Small intestine (tissue), 7 donors: ENCODE measurements at regions not wholly inside any gene's neighbourhood (a gene's known extent, or its start where the extent isn't known, plus 50 kb on each side); places are given as distances from the start of the nearest gene placed in this dataset.
"Not testable (repeated sequence)": the region's sequence is repeated elsewhere in the genome, so short reads cannot be mapped to it uniquely, and the experiment has no call there.

Experiments
- DNase-seq, 2 donors: peaks; one replicate each; pipeline versions ENCODE4 v3.0.0 to v3.0.0-alpha.2; 2013
- FAIRE-seq: peaks from 2 replicates; lab custom pipeline; 2012; peaks lifted over from hg19 to GRCh38; lab: Jason Lieb, UNC
- H3K27ac ChIP-seq, 3 donors: one replicate each; pipeline ENCODE4 v1.5.1; 2013; ENCODE audit warnings: low read length in 2 of 3, mild to moderate bottlenecking in 2 of 3, control low read depth in 1 of 3, inconsistent platforms in 1 of 3, low read depth in 1 of 3, moderate library complexity in 1 of 3
- H3K27me3 ChIP-seq, 3 donors: one replicate each; pipeline ENCODE4 v1.6.1; 2013; ENCODE audit warnings: low read length in 3 of 3, inconsistent platforms in 1 of 3; ENCODE audit not compliant: control insufficient read depth in 3 of 3, insufficient read depth in 3 of 3
- H3K36me3 ChIP-seq, 3 donors: one replicate each; pipeline ENCODE4 v1.6.1; 2013; ENCODE audit warnings: low read length in 3 of 3, inconsistent platforms in 1 of 3, low read depth in 1 of 3, mild to moderate bottlenecking in 1 of 3, moderate library complexity in 1 of 3; ENCODE audit not compliant: control insufficient read depth in 3 of 3, insufficient read depth in 2 of 3
- H3K4me1 ChIP-seq, 3 donors: one replicate each; pipeline ENCODE4 v1.6.1; 2013; ENCODE audit warnings: low read length in 2 of 3, inconsistent platforms in 1 of 3, low read depth in 1 of 3, mild to moderate bottlenecking in 1 of 3, moderate library complexity in 1 of 3; ENCODE audit not compliant: control insufficient read depth in 3 of 3, insufficient read depth in 2 of 3
- H3K4me3 ChIP-seq, 3 donors: one replicate each; pipeline ENCODE4 v1.5.1; 2013; ENCODE audit warnings: low read length in 3 of 3, control low read depth in 1 of 3, inconsistent platforms in 1 of 3, low read depth in 1 of 3, mild to moderate bottlenecking in 1 of 3, moderate library complexity in 1 of 3
- H3K9me3 ChIP-seq, 2 donors: one replicate each; pipeline ENCODE4 v1.6.1; 2013; ENCODE audit warnings: low read depth in 1 of 2, low read length in 1 of 2; ENCODE audit not compliant: control insufficient read depth in 2 of 2, insufficient read depth in 1 of 2
- WGBS, 3 donors: extraction: QIAGEN DNeasy Blood & Tissue Kit; methylation state at CpG; one replicate each; pipeline ENCODE4 v1.1.7; 2013; 5-methylcytosine and 5-hydroxymethylcytosine counted together
- donor health status: healthy with polysubstance abuse.
- donor health status: control.
- donor health status: control.
- donor health status: Bipolar disorder and iron deficiency.
- donor health status: healthy.

DNA sequence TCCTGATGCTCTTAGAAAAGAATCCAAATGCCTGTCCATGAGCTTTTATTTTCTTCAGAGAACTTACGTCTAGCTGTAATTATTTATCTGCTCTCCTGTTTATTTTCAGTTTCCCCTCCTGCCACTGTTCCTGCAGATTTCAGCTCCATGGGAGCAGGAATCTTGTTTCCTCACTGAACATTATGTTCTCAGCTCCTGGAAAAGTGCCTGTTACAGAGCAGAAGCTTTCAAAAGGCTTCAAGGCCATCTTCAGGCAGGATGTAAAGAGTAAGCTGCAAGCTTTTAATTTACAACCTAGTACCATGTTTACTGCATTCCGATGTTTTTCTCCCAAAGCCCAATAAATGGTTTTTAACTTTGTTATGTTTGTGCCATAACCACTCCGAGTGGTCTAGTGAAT is 98.4 kb upstream of the BTG1 start:
- DNase-seq = peak in 1 of 2 donors; percentile 20
- H3K36me3 ChIP-seq = no peaks in the 10 kb centered on the region
- WGBS, 3 donors = 55 to 69% (median 64%) methylated on average over 3 of the region's 3 CpGs
- no peak overlapping the region for H3K4me3 ChIP-seq
- no peak overlapping the region for H3K27ac ChIP-seq
- no peaks in the 10 kb centered on the region for H3K4me1 ChIP-seq
- H3K27me3 ChIP-seq = no peaks in the 10 kb centered on the region
- no peak for FAIRE-seq
- no peaks in the 10 kb centered on the region for H3K9me3 ChIP-seq

DNA sequence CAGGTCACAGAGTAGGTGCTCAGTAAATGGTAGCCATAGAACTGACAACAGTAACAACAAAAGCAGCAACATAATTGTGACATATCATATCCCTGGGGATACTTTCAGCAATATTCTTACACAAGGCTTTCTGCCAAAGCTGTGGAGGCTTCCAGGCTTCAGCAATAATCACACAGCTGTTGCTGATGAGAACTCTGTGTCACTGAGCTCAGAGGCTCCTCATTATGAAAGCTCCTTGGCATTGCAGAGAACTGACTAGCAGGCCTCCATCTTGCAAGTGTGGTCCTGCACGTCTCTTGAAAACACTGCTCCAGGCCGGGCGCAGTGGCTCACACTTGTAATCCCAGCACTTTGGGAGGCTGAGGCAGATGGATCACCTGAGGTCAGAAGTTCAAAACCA is 97.3 kb upstream of the BTG1 start:
- Histone ChIP-seq H3K27me3 (no peaks in the 10 kb centered on the region), H3K9me3 (no peaks in the 10 kb centered on the region), H3K27ac (peak overlapping the region in 1 of 3 donors; percentile 65), H3K4me1 (no peaks in the 10 kb centered on the region), H3K36me3 (no peaks in the 10 kb centered on the region), H3K4me3 (no peak overlapping the region)
- 84 to 96% (median 91%) methylated on average over 3 of the region's 3 CpGs for WGBS, 3 donors
- FAIRE-seq (no peak), DNase-seq (no peak)

DNA sequence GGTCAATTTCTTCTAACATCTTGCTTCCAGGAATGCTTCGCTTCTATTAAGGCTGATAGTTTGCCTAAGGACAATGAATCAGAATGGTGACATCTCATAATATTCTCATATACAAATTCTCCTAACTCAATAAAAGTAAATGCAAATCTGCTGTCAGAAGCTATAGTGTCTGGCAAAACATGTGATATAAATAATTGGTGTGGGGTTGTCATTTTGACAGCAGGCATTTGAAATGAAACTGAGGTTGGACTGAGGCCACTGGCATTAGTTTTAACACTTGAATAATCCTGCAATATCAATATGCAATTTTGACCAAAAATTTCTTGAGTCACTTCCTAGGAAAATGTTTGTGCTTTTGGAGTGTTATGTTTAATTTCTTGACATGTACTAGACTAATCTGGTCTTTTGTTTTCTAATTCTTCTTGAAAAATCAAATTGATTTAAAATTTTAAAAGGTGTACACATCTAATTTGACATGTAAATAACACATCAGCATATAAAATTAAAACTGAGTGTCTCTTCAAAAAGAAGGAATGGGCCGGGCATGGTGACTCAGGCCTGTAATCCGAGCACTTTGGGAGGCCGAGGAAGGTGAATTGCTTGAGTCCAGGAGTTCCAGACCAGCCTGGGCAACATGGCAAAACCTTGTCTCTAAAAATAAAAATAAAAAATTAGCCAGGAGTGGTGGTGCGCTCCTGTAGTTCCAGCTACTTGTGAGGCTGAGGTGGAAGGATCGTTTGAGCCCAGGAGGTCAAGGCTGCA is 92.3 kb upstream of the BTG1 start:
- H3K36me3 ChIP-seq = no peaks in the 10 kb centered on the region
- peak; percentile 15 for FAIRE-seq

DNA sequence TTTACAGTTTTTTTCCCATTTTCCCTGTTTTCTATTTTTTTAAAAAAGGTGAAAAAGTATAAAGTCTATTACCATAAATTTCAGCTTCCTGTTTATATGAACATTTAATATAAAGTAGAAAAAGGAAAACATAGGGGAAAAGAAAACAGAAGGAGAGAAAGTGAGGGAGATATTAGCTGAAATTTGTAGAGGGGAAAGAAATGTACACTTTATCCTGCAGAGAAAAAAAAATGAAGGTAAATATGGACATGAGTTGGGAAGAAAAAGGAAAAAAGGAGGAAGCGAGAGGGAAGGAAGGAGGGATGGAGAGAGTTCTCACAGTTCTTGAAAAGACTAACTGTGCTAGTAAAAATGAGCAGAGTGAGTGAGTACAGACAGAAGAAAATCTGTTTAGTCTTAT is 91.6 kb upstream of the BTG1 start:
- Histone ChIP-seq H3K36me3 (no peaks in the 10 kb centered on the region), H3K27ac (no peak overlapping the region), H3K27me3 (no peaks in the 10 kb centered on the region), H3K4me3 (no peak overlapping the region), H3K9me3 (no peaks in the 10 kb centered on the region), H3K4me1 (no peaks in the 10 kb centered on the region)
- FAIRE-seq (no peak), DNase-seq (no peak)
- 95 to 96% (median 95%) methylated on average over 1 of the region's 1 CpG for WGBS, 3 donors

More for the DNA sequence above, 92.3 kb upstream of the BTG1 start:
- no peak overlapping the region for H3K4me3 ChIP-seq
- H3K4me1 ChIP-seq = no peaks in the 10 kb centered on the region
- H3K9me3 ChIP-seq = no peaks in the 10 kb centered on the region
- WGBS, 3 donors = 94 to 97% (median 96%) methylated on average over 6 of the region's 6 CpGs
- DNase-seq = no peak
- H3K27ac ChIP-seq = no peak overlapping the region
- no peaks in the 10 kb centered on the region for H3K27me3 ChIP-seq

DNA sequence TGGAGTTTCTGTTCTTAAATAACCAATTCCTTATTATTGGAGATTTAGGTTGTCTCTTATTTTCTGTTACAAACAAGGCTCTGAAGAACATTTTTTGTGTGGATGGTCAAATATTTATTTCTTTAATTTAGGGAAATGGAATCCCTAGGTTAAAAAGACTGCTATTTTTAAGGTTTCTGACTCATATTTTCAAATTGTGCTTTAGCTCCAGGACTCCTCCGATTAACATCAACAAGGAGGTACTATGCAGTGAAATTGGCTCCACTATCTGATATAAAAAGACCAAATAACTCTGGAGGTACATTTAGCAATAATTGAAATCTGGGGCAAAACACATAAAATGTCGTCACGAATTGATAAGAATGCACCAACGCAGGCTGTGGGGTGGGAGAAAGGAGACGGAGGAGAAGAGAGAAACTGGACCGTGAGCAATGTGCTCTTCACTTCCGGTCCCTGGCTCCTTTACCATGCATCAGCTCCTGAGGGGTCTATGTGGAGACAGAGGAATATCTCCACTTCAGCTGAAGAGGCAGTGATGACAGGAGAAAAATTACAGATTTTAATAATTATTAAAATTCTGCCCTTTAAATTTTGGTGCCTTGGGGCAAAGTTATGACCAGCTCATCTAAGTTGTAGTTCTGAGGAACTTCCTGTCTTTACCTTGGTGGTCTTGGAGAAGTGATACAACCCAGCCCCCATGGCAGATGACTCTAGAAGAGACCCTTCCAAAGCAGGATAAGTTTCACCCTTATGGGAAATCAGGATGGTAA is 90.2 kb upstream of the BTG1 start:
- WGBS, 3 donors = 95 to 96% (median 96%) methylated on average over 7 of the region's 7 CpGs
- FAIRE-seq = no peak

DNA sequence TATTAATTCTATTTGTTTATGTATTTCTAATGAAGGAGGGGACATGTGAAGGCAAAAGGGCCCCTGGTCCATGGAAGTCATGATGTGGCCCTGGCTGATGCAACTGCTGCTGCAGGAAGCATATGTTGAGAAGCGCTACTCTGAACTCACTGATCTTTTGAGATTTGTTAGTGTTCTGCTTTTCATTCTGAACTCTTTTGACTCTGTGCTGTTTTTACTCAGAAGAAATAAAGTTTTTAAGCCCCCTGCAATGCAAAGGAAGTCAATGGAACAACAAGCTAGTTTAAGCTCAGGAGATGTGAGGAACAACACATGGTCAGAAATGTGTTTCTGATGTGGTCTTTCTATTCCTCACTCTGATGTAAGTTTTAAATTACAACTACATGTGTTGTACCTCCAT is 88.9 kb upstream of the BTG1 start:
- Histone ChIP-seq H3K9me3 (no peaks in the 10 kb centered on the region), H3K36me3 (no peaks in the 10 kb centered on the region), H3K27me3 (no peaks in the 10 kb centered on the region), H3K27ac (no peak overlapping the region), H3K4me1 (no peaks in the 10 kb centered on the region), H3K4me3 (no peak overlapping the region)
- FAIRE-seq (no peak), DNase-seq (no peak)
- 92 to 100% (median 93%) methylated on average over 1 of the region's 1 CpG for WGBS, 3 donors

More for the DNA sequence above, 90.2 kb upstream of the BTG1 start:
- Histone ChIP-seq H3K36me3 (no peaks in the 10 kb centered on the region), H3K27me3 (no peaks in the 10 kb centered on the region), H3K9me3 (no peaks in the 10 kb centered on the region), H3K4me1 (no peaks in the 10 kb centered on the region), H3K27ac (no peak overlapping the region), H3K4me3 (no peak overlapping the region)
- DNase-seq = no peak

DNA sequence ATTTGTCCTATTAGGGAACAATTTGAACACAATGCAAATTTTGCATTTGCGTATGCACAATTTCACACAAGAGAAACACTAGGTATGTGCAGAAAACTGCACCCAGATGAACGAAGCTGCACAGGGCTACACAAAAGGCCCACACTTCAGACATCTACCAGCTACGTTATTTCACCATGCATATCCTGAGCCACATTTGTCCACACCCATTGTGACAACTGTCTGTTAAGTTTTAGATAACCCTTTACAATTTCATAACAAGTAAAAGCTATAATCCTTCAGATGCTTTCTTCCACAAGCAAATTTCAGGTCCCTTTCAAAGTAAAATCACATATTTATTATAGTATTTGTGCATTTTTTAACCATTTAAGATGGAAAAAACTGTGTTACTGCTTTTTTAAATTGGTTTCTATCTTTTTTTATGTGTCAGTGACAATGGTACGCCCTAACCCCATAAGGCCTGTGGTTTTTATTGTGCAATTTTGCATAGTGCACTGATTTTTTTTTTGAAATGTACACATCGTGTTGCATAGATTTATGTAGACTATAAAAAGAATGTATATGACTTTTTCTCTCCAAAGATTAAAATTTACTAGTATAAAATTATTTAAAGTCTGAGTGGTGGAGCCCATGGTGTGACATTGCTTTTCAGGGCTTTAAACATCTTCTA is 87.8 kb upstream of the BTG1 start:
- DNase-seq (no peak), FAIRE-seq (no peak)
- Histone ChIP-seq H3K4me1 (no peaks in the 10 kb centered on the region), H3K27me3 (no peaks in the 10 kb centered on the region), H3K9me3 (no peaks in the 10 kb centered on the region), H3K36me3 (no peaks in the 10 kb centered on the region), H3K4me3 (no peak overlapping the region), H3K27ac (no peak overlapping the region)
- WGBS, 3 donors = 76 to 87% (median 87%) methylated on average over 5 of the region's 5 CpGs

DNA sequence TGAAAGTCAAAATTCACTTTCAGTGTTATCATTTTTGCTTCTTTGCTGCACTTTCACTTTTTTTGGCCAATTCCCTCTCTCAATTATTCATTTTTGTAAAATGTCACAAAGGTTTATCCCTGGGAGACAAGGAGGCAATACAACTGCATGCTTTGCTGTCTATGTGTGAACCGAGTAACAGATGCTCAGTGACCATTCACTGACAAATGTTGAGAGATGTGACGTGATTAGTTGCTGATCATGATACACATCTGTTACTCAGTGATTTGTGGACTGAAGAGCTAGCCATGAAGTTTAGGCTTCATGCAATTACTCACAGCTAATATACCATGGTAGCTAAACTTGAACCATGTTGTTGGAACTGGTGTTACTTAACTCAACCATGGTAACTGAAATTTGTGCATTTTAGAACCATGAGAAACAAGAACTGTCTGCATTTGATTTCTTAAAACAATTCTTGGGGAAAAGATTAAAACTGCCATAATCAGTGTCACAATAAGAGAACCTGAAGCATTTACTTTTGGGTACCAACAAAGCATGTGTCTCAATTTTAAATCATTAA is 86.8 kb upstream of the BTG1 start:
- H3K36me3 ChIP-seq, DNase-seq, H3K9me3 ChIP-seq, H3K27ac ChIP-seq, H3K4me3 ChIP-seq, H3K4me1 ChIP-seq, FAIRE-seq, H3K27me3 ChIP-seq: not testable (repeated sequence)
- no CpG with 5 or more reads among the region's 2 CpGs for WGBS, 3 donors
